ENCODE measurements at regions not wholly inside any gene's neighbourhood (a gene's known extent, or its start where the extent isn't known, plus 50 kb on each side); places are given as distances from the start of the nearest gene placed in this dataset.
"Not testable (repeated sequence)": the region's sequence is repeated elsewhere in the genome, so short reads cannot be mapped to it uniquely, and the experiment has no call there.

DNA sequence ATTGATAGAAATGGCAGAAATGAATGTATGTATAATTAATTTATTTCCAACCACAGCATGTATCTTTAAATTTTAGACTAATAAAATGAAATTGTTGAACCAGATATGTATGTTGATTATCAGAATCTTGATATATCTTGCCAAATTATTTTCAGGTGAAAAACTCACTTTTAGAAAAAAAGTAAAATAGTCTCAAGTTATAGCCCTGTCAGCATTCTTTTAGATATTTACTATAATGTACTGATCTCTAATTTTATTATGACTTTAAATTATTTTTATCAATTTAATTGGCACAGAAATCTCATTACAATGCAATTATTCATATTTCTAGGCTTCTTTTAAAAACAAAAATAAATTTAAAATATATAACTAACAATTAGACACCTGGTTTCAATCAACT lies 1990.4 kb upstream of the CDH6 start:
- H3K4me3 Mint-ChIP-seq, result no peak overlapping the region

DNA sequence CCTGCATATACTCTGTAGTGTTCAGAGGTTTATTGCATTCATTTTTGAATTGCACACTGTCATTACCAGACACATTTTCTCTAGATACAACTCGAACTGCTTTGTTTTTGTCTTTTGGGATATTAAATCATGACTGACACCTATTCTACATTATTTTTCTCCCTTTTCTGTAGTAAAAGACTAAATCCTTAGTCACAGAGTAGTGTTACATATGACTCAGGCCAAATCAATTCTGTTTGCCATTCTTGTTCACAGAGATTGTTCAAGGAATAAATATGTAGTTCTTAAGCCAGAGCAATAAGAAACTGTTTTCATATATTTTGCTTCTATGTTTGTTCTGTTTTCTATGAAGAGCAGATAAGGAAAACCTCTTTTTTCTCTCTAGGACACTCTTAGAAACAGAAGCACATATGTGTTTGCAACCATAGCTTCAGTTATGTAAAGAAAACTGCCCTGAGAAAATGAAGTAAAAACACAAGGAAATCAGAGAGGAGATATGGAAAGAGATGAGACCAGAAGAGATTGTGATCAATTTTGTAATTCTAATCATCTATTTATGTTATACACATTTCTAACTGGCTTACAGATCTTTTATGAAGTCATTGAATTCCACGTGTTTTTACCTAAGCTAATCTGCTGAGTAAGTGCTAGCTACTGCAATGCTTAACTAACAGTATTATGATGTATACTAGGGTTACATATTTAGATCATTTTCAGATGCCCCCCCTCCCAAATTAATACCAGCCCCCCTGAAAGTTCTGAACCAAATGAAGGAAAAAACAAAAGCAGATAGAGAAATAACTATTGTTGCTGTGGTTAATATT lies 1995.6 kb upstream of the CDH6 start:
- Mint-ChIP-seq H3K4me3 (no peak overlapping the region), H3K4me1 (no peaks in the 10 kb centered on the region), H3K36me3 (ENCODE audit: low read depth) (no peaks in the 10 kb centered on the region), H3K27ac (no peak overlapping the region), H3K27me3 (no peaks in the 10 kb centered on the region)
- H3K9me3 ChIP-seq (ENCODE audit: control insufficient read depth, low read length, poor library complexity, severe bottlenecking), result no peaks in the 10 kb centered on the region
- no peak for DNase-seq
- ATAC-seq, result no peak

More for the DNA sequence above, 1990.4 kb upstream of the CDH6 start:
- no peak overlapping the region for H3K27ac Mint-ChIP-seq
- no peaks in the 10 kb centered on the region for H3K27me3 Mint-ChIP-seq
- H3K4me1 Mint-ChIP-seq, result no peaks in the 10 kb centered on the region
- no peak for DNase-seq
- H3K36me3 Mint-ChIP-seq (ENCODE audit: low read depth), result no peaks in the 10 kb centered on the region
- ATAC-seq, result no peak
- no peaks in the 10 kb centered on the region for H3K9me3 ChIP-seq (ENCODE audit: control insufficient read depth, low read length, poor library complexity, severe bottlenecking)

DNA sequence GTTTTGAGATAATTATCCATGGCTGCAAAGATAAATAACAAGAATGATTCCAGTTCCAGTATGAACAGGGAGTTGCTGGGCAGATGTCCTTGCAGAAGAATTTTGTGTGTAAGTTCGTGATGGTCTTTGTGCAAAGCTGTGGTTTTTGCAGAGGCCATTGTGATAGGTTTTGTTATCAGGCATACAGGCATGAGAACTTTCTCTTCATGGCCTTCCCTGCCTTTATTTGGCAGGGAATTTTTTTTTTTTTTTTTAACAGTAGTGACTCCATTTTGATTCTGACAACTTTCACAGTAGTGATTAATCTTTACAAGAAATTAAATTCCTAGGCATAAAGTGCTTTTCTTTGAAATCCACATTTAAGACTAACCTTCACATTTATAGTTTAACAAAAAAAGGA lies 1999.5 kb upstream of the CDH6 start:
- Mint-ChIP-seq H3K4me1 (no peaks in the 10 kb centered on the region), H3K36me3 (ENCODE audit: low read depth) (no peaks in the 10 kb centered on the region), H3K27me3 (no peaks in the 10 kb centered on the region), H3K27ac (no peak overlapping the region), H3K4me3 (no peak overlapping the region)
- H3K9me3 ChIP-seq (ENCODE audit: control insufficient read depth, low read length, poor library complexity, severe bottlenecking), result no peaks in the 10 kb centered on the region
- ATAC-seq (no peak), DNase-seq (no peak)

DNA sequence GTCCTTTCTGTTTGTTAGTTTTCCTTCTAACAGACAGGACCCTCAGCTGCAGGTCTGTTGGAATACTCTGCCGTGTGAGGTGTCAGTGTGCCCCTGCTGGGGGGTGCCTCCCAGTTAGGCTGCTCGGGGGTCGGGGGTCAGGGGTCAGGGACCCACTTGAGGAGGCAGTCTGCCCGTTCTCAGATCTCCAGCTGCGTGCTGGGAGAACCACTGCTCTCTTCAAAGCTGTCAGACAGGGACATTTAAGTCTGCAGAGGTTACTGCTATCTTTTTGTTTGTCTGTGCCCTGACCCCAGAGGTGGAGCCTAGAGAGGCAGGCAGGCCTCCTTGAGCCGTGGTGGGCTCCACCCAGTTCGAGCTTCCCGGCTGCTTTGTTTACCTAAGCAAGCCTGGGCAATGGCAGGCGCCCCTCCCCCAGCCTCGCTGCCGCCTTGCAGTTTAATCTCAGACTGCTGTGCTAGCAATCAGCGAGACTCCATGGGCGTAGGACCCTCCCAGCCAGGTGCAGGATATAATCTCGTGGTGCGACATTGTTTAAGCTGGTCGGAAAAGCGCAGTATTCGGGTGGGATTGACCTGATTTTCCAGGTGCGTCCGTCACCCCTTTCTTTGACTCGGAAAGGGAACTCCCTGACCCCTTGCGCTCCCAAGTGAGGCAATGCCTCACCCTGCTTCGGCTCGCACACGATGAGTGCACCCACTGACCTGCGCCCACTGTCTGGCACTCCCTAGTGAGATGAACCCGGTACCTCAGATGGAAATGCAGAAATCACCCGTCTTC lies 2002.0 kb upstream of the CDH6 start:
- not testable (repeated sequence) for H3K4me3 Mint-ChIP-seq

DNA sequence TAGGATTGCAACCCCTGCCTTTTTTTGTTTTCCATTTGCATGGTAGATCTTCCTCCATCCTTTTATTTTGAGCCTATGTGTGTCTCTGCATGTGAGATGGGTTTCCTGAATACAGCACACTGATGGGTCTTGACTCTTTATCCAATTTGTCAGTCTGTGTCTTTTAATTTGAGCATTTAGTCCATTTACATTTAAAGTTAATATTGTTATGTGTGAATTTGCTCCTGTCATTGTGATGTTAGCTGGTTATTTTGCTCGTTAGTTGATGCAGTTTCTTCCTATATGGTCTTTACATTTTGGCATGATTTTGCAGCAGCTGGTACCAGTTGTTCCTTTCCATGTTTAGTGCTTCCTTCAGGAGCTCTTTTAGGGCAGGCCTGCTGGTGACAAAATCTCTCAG lies 2003.1 kb upstream of the CDH6 start:
- H3K9me3 ChIP-seq (ENCODE audit: control insufficient read depth, low read length, poor library complexity, severe bottlenecking); DNase-seq; H3K36me3 Mint-ChIP-seq (ENCODE audit: low read depth); ATAC-seq; H3K27ac Mint-ChIP-seq; H3K4me3 Mint-ChIP-seq; H3K27me3 Mint-ChIP-seq; H3K4me1 Mint-ChIP-seq: not testable (repeated sequence)

More for the DNA sequence above, 2002.0 kb upstream of the CDH6 start:
- H3K27me3 Mint-ChIP-seq; H3K27ac Mint-ChIP-seq; DNase-seq; H3K9me3 ChIP-seq (ENCODE audit: control insufficient read depth, low read length, poor library complexity, severe bottlenecking); ATAC-seq; H3K4me1 Mint-ChIP-seq; H3K36me3 Mint-ChIP-seq (ENCODE audit: low read depth): not testable (repeated sequence)

DNA sequence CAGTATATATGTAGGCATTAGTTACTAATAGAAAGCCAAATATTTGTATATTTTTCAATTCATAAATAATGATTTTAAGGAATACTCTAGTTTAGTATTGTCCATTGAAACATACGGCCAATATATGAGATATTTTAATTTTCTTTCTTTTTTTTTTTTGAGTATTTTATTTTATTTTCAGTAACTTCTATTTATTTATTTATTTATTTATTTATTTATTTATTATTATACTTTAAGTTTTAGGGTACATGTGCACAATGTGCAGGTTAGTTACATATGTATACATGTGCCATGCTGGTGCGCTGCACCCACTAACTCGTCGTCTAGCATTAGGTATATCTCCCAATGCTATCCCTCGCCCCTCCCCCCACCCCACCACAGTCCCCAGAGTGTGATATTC lies 2007.1 kb upstream of the CDH6 start:
- not testable (repeated sequence) for H3K9me3 ChIP-seq (ENCODE audit: control insufficient read depth, low read length, poor library complexity, severe bottlenecking); DNase-seq; ATAC-seq

DNA sequence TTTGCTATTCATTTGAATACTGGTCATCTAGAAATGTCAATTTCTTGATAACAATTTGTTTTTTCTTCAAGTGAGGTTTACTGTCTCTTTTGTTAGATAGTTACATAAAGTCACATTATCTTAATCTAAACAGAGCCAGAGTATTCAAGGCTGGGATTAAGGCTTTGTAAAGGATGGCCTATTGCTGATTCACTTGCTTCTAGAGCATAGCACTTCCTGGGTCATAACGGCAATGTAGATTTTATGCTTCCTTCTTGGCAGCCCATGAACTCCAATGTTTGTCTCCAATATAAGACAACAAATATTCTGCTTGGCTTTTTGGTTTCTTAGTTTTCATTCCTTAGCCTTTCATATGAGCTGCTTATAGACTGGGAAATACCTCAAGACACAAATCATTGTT lies 2007.9 kb upstream of the CDH6 start:
- no peak overlapping the region for H3K27ac Mint-ChIP-seq
- H3K4me1 Mint-ChIP-seq, result no peaks in the 10 kb centered on the region
- H3K36me3 Mint-ChIP-seq (ENCODE audit: low read depth), result no peaks in the 10 kb centered on the region
- no peaks in the 10 kb centered on the region for H3K9me3 ChIP-seq (ENCODE audit: control insufficient read depth, low read length, poor library complexity, severe bottlenecking)
- no peak overlapping the region for H3K4me3 Mint-ChIP-seq
- DNase-seq, result no peak
- ATAC-seq, result no peak
- H3K27me3 Mint-ChIP-seq, result no peaks in the 10 kb centered on the region

More for the DNA sequence above, 2007.1 kb upstream of the CDH6 start:
- H3K27me3 Mint-ChIP-seq; H3K4me3 Mint-ChIP-seq; H3K27ac Mint-ChIP-seq; H3K36me3 Mint-ChIP-seq (ENCODE audit: low read depth); H3K4me1 Mint-ChIP-seq: not testable (repeated sequence)

DNA sequence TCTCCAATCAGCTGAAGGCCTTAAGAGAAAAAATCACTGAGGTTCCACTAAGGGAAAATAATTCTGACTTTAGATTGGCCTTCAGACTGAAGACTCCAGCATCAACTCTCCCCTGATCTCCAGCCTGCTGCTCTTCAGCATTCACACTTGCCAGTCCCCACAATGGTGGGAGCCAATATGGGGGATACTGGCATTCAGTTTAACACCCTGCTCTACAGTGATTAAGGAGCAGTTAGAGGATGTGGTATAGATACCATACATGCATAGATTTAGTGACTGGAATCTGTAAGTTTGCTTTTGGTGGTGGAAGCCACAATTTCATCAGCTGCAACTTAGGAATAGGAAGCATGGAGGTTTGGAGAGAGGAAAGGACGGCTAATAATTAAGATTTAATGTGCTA lies 2017.7 kb upstream of the CDH6 start:
- H3K27ac Mint-ChIP-seq, result no peak overlapping the region
- no peaks in the 10 kb centered on the region for H3K36me3 Mint-ChIP-seq (ENCODE audit: low read depth)
- H3K4me1 Mint-ChIP-seq, result no peaks in the 10 kb centered on the region
- ATAC-seq (no peak), DNase-seq (no peak)
- H3K9me3 ChIP-seq (ENCODE audit: control insufficient read depth, low read length, poor library complexity, severe bottlenecking), result no peaks in the 10 kb centered on the region
- no peaks in the 10 kb centered on the region for H3K27me3 Mint-ChIP-seq
- H3K4me3 Mint-ChIP-seq, result no peak overlapping the region

DNA sequence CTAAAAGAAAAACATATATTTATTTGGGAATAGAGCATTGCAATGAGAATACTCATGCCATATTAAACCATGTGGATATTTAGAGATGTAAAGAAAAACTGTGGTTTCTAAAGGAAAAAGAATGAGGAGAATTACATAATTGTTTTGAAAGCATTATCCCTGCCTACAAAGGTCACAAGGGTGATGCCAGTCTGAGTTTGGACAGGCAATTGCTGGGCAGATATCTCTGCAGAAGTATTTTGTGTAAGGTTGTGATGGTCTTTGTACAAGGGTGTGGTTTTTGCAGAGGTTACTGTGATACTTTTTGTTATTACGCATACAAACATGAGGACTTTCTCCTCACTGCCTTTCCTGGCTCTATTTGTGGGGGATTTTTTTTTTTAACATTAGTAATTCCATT lies 2022.9 kb upstream of the CDH6 start:
- Mint-ChIP-seq H3K36me3 (ENCODE audit: low read depth) (no peaks in the 10 kb centered on the region), H3K4me3 (no peak overlapping the region), H3K27ac (no peak overlapping the region), H3K4me1 (no peaks in the 10 kb centered on the region), H3K27me3 (no peaks in the 10 kb centered on the region)
- no peaks in the 10 kb centered on the region for H3K9me3 ChIP-seq (ENCODE audit: control insufficient read depth, low read length, poor library complexity, severe bottlenecking)
- no peak for DNase-seq
- no peak for ATAC-seq

DNA sequence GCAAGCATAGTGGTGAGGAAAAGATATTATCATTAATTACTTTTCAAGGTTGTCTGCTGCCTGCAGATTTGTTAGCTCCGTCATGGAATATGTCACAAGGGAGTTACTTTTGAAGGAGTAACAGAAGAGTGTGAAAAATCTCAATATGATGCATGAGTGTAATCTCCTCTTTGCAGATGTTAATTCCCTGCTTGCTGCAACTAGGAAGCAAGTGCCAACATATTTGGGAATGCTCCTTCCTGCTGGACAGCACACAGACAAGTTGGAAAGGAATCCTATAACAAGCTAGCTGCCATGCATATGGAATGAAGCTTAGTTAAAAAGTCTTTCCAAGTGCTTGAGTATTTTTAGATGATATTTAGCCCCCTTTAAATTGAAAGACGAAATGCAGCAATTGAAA lies 2023.6 kb upstream of the CDH6 start:
- no peaks in the 10 kb centered on the region for H3K9me3 ChIP-seq (ENCODE audit: control insufficient read depth, low read length, poor library complexity, severe bottlenecking)
- no peaks in the 10 kb centered on the region for H3K36me3 Mint-ChIP-seq (ENCODE audit: low read depth)
- no peaks in the 10 kb centered on the region for H3K4me1 Mint-ChIP-seq
- no peaks in the 10 kb centered on the region for H3K27me3 Mint-ChIP-seq
- H3K4me3 Mint-ChIP-seq, result no peak overlapping the region
- ATAC-seq (no peak), DNase-seq (no peak)
- no peak overlapping the region for H3K27ac Mint-ChIP-seq

DNA sequence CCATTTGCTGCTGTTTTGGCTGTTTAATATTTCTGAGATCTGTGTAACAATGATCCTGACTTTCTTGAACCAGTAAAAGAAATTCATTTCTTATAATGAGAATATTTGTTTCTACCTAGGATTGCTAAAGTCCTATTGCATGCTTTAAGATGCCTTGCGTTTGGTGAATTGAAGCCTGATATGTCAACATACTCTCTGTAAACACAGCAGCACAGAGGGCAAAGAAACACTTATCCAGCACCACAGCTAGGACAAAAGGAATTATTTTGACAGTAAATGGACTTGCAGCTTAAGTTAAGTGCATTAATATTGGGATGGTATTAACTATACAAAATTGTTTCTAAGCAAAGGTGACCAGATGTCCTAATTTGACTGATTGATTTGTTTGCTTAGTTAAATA lies 2031.2 kb upstream of the CDH6 start:
- Mint-ChIP-seq H3K4me1 (no peaks in the 10 kb centered on the region), H3K27ac (no peak overlapping the region), H3K27me3 (no peaks in the 10 kb centered on the region), H3K4me3 (no peak overlapping the region), H3K36me3 (ENCODE audit: low read depth) (no peaks in the 10 kb centered on the region)
- DNase-seq (no peak), ATAC-seq (no peak)
- H3K9me3 ChIP-seq (ENCODE audit: control insufficient read depth, low read length, poor library complexity, severe bottlenecking), result no peaks in the 10 kb centered on the region

DNA sequence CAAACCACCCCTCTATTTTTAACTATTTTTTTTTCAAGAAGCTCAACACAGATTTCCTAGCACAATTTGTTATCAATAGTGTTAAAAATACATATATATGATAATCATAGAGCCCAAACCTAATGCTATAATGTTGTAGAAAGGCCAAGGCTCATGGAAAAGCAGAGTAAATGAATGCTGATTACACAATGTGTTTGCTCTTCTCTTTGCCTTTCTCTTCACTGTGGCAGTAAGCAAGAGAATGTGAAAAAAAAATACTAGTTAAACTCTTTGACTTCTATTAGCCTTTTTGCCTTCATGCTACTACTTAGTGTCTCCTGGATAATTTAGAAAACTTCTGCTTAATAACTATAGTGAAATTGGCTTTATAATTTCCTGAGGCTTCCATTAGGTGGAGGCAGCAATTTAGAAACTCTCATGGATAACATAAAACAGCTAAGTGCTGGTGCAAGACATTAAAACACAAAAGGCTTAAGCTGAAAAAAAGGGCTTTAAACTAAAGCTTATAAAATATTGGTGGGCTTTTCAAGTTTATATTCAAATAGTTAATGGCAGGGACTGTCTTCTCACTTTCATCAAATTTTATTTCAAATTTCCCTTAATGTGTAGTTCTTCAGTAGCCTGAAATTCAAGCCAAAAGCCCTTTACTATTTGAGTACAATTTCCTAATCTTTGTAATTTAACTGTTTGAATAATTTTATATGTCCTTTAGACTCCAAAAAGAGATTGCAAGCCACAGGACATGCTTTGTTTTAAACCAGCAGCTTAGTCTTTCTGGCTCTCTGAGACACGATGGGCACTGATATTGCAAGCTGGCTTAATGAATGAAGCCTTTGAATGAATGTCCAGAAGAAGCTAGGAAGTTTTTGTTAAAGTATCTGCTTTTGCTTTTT lies 2031.8 kb upstream of the CDH6 start:
- Mint-ChIP-seq H3K4me3 (no peak overlapping the region), H3K27me3 (no peaks in the 10 kb centered on the region), H3K4me1 (no peaks in the 10 kb centered on the region), H3K27ac (no peak overlapping the region), H3K36me3 (ENCODE audit: low read depth) (no peaks in the 10 kb centered on the region)
- DNase-seq (no peak), ATAC-seq (no peak)
- H3K9me3 ChIP-seq (ENCODE audit: control insufficient read depth, low read length, poor library complexity, severe bottlenecking), result no peaks in the 10 kb centered on the region

DNA sequence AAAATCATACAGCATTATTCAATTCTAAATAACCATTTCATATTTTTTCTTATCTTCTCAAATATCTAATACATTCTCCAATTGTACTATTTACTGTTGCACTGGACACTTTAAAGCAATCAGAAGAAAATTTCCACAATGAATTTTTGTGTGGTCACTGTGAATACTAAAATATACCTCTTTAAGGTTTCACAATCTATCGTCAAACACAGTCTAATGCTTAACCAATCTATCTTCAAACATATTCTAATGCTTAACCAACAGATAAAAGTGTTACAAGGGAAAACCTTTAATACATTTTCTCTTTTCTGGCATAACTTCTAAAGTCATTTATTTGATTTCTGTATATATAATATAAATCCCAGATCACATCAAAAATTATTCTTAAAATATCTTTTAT lies 2035.5 kb upstream of the CDH6 start:
- H3K36me3 Mint-ChIP-seq (ENCODE audit: low read depth), result no peaks in the 10 kb centered on the region
- no peak for ATAC-seq
- no peak for DNase-seq
- H3K9me3 ChIP-seq (ENCODE audit: control insufficient read depth, low read length, poor library complexity, severe bottlenecking), result no peaks in the 10 kb centered on the region
- no peaks in the 10 kb centered on the region for H3K4me1 Mint-ChIP-seq
- H3K27ac Mint-ChIP-seq, result no peak overlapping the region
- no peak overlapping the region for H3K4me3 Mint-ChIP-seq
- H3K27me3 Mint-ChIP-seq, result no peaks in the 10 kb centered on the region
